HAP-1 (cell line): ENCODE measurements at regions not wholly inside any gene's neighbourhood (a gene's known extent, or its start where the extent isn't known, plus 50 kb on each side); places are given as distances from the start of the nearest gene placed in this dataset.

ENCODE experiments used
- DNase-seq, 2 experiments: peaks; one replicate each; pipeline ENCODE4 v3.0.0-alpha.2; 2016 to 2020; ENCODE audit warnings: low spot score in 2 of 2
- H3K27me3 ChIP-seq: fragments of 250-450 bp; sonication (Bioruptor Pico); 2 replicates; pipeline ENCODE4 v1.5.1; 2020; ENCODE audit warnings: low read depth, mild to moderate bottlenecking, moderate library complexity
- H3K36me3 ChIP-seq: fragments of 250-450 bp; sonication (Bioruptor Pico); replicated peaks from 2 replicates; pipeline ENCODE4 v1.5.1; 2020; ENCODE audit warnings: mild to moderate bottlenecking
- H3K4me1 ChIP-seq: fragments of 250-450 bp; sonication (Bioruptor Pico); 2 replicates; pipeline ENCODE4 v1.5.1; 2020; ENCODE audit warnings: mild to moderate bottlenecking
- H3K4me3 ChIP-seq: fragments of 250-450 bp; sonication (Bioruptor Pico); 2 replicates; pipeline ENCODE4 v1.5.1; 2020; ENCODE audit warnings: mild to moderate bottlenecking, moderate library complexity
- H3K9me3 ChIP-seq: fragments of 250-450 bp; sonication (Bioruptor Pico); 2 replicates; pipeline ENCODE4 v1.5.1; 2020; ENCODE audit warnings: mild to moderate bottlenecking, moderate library complexity
- in situ Hi-C: fragments of 300-500 bp; cut with MboI; formaldehyde crosslinking; loops from 3 replicates; pipeline ENCODE4 v1.14.3; 2020; ENCODE audit warnings: low sequenced_read_pairs, inconsistent platforms, mixed read lengths

- Histone ChIP-seq H3K4me1 (peaks cover 31% of the 10 kb centered on the region), H3K27me3 (no peaks in the 10 kb centered on the region), H3K4me3 (peak overlapping the region; percentile 57), H3K9me3 (no peaks in the 10 kb centered on the region), H3K36me3 (no peaks in the 10 kb centered on the region)
- DNase-seq: peak; percentile 66 to 80
- in situ Hi-C loops: no loop called here
Observed at GRCh38 chr12:100716945-100717732, 77.4 kb upstream of the ANO4 start.

GRCh38 chr12:100717733-100718067 lies 76.9 kb upstream of the ANO4 start:
- Histone ChIP-seq H3K9me3 (no peaks in the 10 kb centered on the region), H3K4me3 (peak overlapping the region; percentile 57), H3K36me3 (no peaks in the 10 kb centered on the region), H3K27me3 (no peaks in the 10 kb centered on the region), H3K4me1 (peaks cover 31% of the 10 kb centered on the region)
- peak in 1 of 2 experiments; percentile 40 for DNase-seq
- in situ Hi-C loops: no loop called here

GRCh38 chr12:100718187-100718586 lies 76.4 kb upstream of the ANO4 start:
- Histone ChIP-seq H3K27me3 (no peaks in the 10 kb centered on the region), H3K4me1 (peaks cover 34% of the 10 kb centered on the region), H3K9me3 (no peaks in the 10 kb centered on the region), H3K36me3 (no peaks in the 10 kb centered on the region), H3K4me3 (peak overlapping the region; percentile 57)
- in situ Hi-C loops: no loop called here
- peak in 1 of 2 experiments; percentile 55 for DNase-seq

- no peaks in the 10 kb centered on the region for H3K36me3 ChIP-seq
- no peaks in the 10 kb centered on the region for H3K27me3 ChIP-seq
- H3K4me1 ChIP-seq: peaks cover 54% of the 10 kb centered on the region
- H3K4me3 ChIP-seq: no peak overlapping the region
- peak in 1 of 2 experiments; percentile 51 for DNase-seq
- H3K9me3 ChIP-seq: no peaks in the 10 kb centered on the region
- in situ Hi-C loops: no loop called here
Observed at GRCh38 chr12:100720016-100720654, 74.4 kb upstream of the ANO4 start.

- no peak overlapping the region for H3K4me3 ChIP-seq
- H3K9me3 ChIP-seq: no peaks in the 10 kb centered on the region
- H3K27me3 ChIP-seq: no peaks in the 10 kb centered on the region
- DNase-seq: no peak
- in situ Hi-C loops: no loop called here
- H3K4me1 ChIP-seq: peaks cover 57% of the 10 kb centered on the region
- H3K36me3 ChIP-seq: no peaks in the 10 kb centered on the region
Observed at GRCh38 chr12:100721169-100721568, 73.4 kb upstream of the ANO4 start.

- peaks cover 50% of the 10 kb centered on the region for H3K4me1 ChIP-seq
- no peak overlapping the region for H3K4me3 ChIP-seq
- in situ Hi-C loops: no loop called here
- H3K27me3 ChIP-seq: no peaks in the 10 kb centered on the region
- DNase-seq: peak; percentile 47 to 66
- no peaks in the 10 kb centered on the region for H3K9me3 ChIP-seq
- H3K36me3 ChIP-seq: no peaks in the 10 kb centered on the region
Observed at GRCh38 chr12:100724071-100724470, 70.5 kb upstream of the ANO4 start.

GRCh38 chr12:100733817-100734593 lies 60.6 kb upstream of the ANO4 start:
- peaks cover 4% of the 10 kb centered on the region; the same call in 1 of the 2 replicates for H3K4me1 ChIP-seq
- in situ Hi-C loops: loop anchor here (5.0 kb wide), 1 partner anchor 62 kb away; no protein-coding TSS in a partner anchor
- no peaks in the 10 kb centered on the region for H3K27me3 ChIP-seq
- DNase-seq: peak; percentile 39 to 75
- H3K4me3 ChIP-seq: no peak overlapping the region
- no peaks in the 10 kb centered on the region for H3K36me3 ChIP-seq
- H3K9me3 ChIP-seq: no peaks in the 10 kb centered on the region

GRCh38 chr12:100737168-100737567 lies 57.4 kb upstream of the ANO4 start:
- Histone ChIP-seq H3K36me3 (peaks cover 2% of the 10 kb centered on the region; the same call in 1 of the 2 replicates), H3K4me1 (no peaks in the 10 kb centered on the region), H3K27me3 (no peaks in the 10 kb centered on the region), H3K4me3 (no peak overlapping the region), H3K9me3 (no peaks in the 10 kb centered on the region)
- DNase-seq: no peak
- in situ Hi-C loops: no loop called here

- Histone ChIP-seq H3K4me1 (no peaks in the 10 kb centered on the region), H3K9me3 (no peaks in the 10 kb centered on the region), H3K4me3 (no peak overlapping the region), H3K27me3 (no peaks in the 10 kb centered on the region), H3K36me3 (peaks cover 2% of the 10 kb centered on the region; the same call in 1 of the 2 replicates)
- DNase-seq: no peak
- in situ Hi-C loops: no loop called here
Observed at GRCh38 chr12:100738086-100738485, 56.5 kb upstream of the ANO4 start.

GRCh38 chr12:100741084-100741711 lies 53.4 kb upstream of the ANO4 start:
- Histone ChIP-seq H3K4me3 (no peak overlapping the region), H3K36me3 (peaks cover 2% of the 10 kb centered on the region; the same call in 1 of the 2 replicates), H3K27me3 (no peaks in the 10 kb centered on the region), H3K9me3 (no peaks in the 10 kb centered on the region; the same call in 1 of the 2 replicates), H3K4me1 (no peaks in the 10 kb centered on the region)
- peak in 1 of 2 experiments; percentile 36 for DNase-seq
- in situ Hi-C loops: no loop called here

GRCh38 chr12:100743060-100743459 lies 51.5 kb upstream of the ANO4 start:
- Histone ChIP-seq H3K4me3 (no peak overlapping the region), H3K4me1 (no peaks in the 10 kb centered on the region), H3K27me3 (no peaks in the 10 kb centered on the region), H3K36me3 (peaks cover 2% of the 10 kb centered on the region; the same call in 1 of the 2 replicates), H3K9me3 (no peaks in the 10 kb centered on the region; the same call in 1 of the 2 replicates)
- in situ Hi-C loops: no loop called here
- DNase-seq: no peak
